Suppressor macrophage (primary cell): ENCODE measurements at regions not wholly inside any gene's neighbourhood (a gene's known extent, or its start where the extent isn't known, plus 50 kb on each side); places are given as distances from the start of the nearest gene placed in this dataset.
"Not testable (repeated sequence)": the region's sequence is repeated elsewhere in the genome, so short reads cannot be mapped to it uniquely, and the experiment has no call there.

Source experiments
- DNase-seq, 4 experiments: peaks; one replicate each; pipeline ENCODE4 v3.0.0-alpha.2; 2020 to 2022

DNA sequence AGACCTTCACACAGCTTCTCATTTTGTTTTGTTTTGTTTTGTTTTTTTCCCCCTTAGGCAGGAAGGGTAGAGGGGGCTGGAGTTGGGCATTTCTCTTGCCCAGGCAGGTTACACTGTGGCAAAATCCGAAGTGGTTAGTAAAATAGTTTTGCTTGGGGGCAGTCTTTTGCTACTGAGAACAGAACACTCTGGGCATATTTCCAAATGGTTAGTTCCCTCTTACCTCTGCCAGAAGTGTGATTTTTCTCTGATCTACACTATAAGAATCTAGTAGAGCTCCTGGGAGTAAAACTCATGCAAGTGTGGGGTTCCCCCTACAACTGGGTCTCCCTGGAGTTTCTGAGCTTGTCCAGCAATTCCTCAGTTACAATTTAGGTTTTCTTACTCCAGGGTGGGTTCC is 61.7 kb downstream of the NPS start:
- no peak for DNase-seq

DNA sequence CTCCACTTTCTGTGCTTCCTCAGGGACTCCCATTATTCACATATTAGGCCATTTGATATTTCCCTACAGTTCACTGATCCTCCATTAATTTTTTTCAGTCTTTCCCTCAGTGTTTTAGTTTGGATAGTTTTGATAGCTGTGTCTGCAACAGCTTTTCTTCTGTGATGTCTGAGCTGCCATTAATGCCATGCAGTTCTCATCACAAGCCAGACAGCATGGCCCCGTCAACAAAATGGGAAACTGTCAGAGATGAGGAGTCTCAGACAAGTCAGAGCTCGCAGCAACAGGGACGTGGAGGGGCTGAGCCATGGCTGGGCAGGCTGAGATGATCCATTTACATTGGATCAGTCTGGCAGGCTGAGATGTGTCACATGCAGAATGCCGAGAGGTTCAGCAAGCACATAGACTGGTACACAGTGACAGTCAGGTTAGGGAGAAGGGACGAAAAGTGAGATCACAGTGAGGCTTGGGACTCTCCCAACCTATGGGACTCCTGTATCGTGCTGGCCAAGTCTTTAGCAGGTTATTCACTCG is 65.4 kb downstream of the NPS start:
- no peak for DNase-seq

DNA sequence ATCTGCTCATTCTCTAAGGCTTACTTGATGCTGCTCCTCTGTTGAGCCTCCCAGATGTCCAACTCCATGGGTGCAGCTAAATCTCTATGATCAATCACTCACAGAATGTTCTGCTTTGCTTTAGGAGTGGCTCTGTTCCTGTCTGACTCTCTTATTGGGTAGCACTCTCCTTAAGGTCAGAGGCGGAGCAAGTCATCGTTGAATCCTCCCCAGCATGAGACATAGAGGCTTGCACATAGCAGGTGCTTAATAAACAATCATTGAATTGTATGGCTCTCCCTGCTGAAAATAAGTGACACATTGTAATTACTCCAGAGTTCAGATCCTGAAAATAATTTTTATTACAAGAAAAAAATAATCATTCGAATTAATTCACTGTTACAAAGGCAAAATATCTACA is 69.7 kb downstream of the NPS start:
- no peak for DNase-seq

DNA sequence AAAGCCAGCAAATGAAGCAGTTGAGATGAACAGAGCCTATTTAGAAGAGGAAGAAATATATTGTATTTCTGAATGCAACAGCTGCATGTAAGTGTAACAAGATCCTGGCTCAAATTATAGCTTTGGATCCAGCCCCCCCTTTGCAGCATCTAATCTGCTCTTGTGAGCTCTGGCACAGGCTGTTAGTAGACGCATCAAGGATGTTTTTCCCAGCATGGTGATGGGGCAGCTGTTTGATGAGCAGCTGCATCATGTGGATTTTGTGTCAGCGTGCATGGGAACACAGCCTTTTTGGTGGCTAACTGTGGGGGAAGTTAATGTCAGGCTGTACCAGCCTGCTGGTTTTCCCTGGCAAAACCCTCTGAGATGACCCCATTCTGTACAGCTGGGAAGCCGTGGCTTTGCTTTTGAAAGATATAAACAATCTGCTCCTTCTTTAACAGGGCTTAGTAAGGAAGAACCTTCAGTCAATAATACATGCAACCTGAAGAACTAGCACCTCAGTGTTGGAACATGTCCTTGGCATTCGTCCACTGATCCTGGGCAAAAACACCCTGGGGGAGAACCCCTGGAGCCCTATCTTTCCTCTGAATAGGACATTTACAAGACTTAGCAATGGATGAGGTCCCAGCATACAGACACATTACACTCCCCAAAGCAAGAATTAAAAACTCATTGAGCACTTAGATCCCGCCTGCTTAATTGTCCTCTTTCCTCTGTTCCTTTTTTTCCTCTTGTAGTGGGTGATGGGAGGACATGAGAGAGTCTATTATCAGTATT is 70.6 kb downstream of the NPS start:
- no peak for DNase-seq

DNA sequence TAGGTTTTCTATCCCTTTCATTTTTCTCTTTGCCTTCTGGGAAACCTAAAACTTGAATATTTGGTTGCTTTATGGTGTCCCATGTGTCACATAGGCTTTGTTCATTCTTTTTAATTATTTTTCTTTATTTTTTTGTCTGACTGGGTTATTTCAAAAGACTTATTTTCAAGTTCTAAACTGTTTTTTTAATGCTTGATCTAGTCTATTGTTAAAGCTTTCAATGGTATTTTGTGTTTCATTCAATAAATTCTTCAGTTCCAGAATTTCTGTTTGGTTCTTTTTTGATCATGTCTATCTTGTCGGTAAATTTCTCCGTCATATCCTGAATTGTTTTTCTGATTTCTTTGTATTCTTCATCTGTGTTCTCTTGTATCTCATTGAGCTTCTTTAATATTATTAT is 86.8 kb downstream of the NPS start:
- no peak for DNase-seq

DNA sequence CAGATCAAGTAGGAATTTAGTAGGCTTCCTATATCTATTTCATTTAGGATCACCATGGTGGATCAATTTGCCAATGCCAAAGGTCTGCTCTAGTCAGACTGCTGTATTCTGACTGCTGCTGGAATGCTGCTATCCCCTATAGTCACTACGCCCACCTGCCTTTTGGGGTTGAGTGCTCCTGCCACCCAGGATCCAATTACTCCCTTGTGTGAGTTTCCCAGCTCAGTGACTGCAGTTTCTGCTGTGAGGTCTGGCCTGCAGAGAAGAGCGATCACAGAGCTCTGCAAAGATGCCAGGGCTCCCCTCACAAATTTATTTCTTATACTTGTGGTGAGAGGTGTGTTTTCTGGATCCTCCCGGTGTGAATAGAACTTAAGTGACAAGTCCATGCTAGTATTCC is 88.1 kb upstream of the FOXI2 start:
- no peak for DNase-seq

DNA sequence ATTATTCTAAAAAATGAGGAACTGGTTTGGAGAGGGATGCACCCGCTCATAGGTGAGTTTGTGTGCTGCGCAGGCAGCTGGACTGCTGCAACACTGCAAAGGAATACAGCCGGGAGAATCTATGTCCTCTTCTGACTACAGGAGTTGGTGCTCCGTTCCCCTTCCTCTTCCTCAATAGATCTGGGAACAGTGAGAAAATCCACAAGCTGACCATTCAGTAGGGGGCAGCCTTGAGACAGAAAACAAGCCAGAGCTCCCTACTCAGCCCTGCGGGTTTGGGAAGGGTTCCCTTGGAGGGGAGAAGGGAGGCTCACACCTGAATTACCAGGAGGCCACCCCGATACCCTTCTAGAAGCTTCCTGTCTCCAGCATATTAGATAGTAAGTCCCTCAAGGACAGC is 87.3 kb upstream of the FOXI2 start:
- peak; percentile 2 to 32 (median 15) for DNase-seq

DNA sequence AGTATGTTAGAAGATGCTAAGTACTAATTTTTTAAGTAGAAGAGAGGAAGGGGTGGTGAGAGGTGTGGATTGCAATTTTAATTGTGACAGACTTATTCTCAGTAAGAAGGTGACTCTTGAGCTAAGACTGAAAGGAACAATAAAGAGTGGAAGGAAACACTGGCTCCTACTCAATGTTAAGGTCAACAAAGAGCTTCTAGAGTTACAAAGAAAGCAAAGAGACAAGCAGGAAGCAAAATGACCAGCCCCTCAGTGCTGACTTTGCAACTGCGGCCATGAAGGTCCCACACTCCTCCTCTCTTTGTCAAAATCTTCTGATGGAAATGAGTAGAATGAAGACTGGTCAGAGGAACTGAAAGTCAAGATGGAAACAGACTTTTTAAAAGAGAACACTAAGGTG is 79.9 kb upstream of the FOXI2 start:
- DNase-seq: no peak

DNA sequence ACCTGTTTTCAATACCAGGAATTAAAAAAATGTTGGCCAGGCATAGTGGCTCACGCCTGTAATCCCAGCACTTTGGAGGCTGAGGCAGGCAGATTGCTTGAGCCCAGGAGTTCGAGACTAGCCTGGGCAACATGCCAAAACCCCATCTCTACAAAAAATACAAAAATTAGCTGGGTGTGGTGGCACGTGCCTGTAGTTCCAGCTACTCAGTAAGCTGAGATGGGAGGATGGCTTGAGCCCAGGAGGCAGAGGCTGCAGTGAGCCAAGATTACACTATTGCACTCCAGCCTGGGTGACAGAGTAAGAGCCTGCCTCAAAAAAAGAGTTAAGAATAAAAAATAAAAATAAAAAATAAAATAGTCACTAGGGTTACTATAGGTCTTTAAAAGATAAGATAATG is 60.6 kb upstream of the FOXI2 start:
- not testable (repeated sequence) for DNase-seq

DNA sequence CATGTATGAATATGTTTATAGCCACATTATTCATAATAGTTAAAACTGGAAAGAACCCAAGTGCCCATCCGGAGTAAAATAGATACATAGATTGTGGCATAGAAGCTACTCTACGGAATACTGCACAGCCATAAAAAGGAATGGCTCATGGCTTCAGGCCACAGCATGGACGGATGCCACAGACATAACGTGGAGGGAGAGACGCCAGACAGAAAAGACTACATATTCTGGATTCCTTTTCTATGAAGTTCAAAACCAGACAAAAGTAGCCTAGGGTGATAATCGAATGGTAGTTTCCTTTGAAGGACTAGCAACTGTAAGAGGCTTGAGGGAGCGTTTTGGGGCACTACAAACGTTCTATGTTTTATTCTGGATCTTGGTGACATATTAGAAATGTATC is 58.9 kb upstream of the FOXI2 start:
- DNase-seq: no peak

DNA sequence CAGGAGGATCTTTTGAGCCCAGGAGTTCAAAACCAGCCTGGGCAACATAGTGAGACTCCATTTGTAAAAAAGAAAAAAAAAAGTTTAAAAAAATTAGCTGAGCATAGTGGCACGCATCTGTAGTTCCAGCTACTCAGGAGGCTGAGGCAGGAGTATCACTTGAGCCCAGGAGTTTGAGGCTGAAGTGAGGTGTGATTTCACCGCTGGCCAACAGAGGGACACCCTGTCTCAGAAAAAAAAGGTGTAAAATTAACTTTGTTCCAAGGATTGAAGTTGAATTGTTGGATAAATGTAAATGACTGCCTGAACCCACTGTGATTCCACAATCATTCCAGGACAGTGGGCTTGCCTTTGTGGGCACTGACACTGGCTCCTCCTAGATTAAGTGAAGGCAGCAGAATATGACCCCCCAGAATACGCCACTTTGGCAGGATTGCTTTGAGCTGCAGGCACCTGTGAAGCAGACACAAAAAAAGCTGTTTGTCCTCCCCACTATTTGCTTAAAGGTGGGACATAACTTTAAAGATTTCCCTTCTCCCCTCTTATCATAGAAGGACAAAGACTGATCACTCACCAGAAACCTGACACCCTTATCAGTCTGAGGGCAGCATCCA is 57.2 kb upstream of the FOXI2 start:
- no peak for DNase-seq
